GF-D8 (cell line): ENCODE measurements at regions not wholly inside any gene's neighbourhood (a gene's known extent, or its start where the extent isn't known, plus 50 kb on each side); places are given as distances from the start of the nearest gene placed in this dataset.

Experiments used
- DNase-seq: peaks from one replicate; lab custom pipeline; 2025; lab: John Stamatoyannopoulos, UW

- DNase-seq = no peak
These were observed 556.6 kb upstream of the RGMA start for GRCh38 chr15:93645594-93645993.

- DNase-seq = no peak
These were observed 555.6 kb upstream of the RGMA start for GRCh38 chr15:93644595-93644994.

- DNase-seq = no peak
These were observed 551.5 kb upstream of the RGMA start for GRCh38 chr15:93640411-93640962.

GRCh38 chr15:93631958-93632618, 543.1 kb upstream of the RGMA start:
- no peak for DNase-seq

- no peak for DNase-seq
These were observed 530.6 kb upstream of the RGMA start for GRCh38 chr15:93619597-93619996.

GRCh38 chr15:93617443-93617842, 528.4 kb upstream of the RGMA start:
- no peak for DNase-seq

- DNase-seq = no peak
These were observed 525.5 kb upstream of the RGMA start for GRCh38 chr15:93614386-93615104.

- no peak for DNase-seq
These were observed 524.4 kb upstream of the RGMA start for GRCh38 chr15:93613386-93613785.

- no peak for DNase-seq
These were observed 523.9 kb upstream of the RGMA start for GRCh38 chr15:93612953-93613352.

GRCh38 chr15:93610944-93611343, 521.9 kb upstream of the RGMA start:
- no peak for DNase-seq

- DNase-seq = no peak
These were observed 519.7 kb upstream of the RGMA start for GRCh38 chr15:93608643-93609148.

GRCh38 chr15:93603550-93603949, 514.5 kb upstream of the RGMA start:
- DNase-seq = no peak

- no peak for DNase-seq
These were observed 498.1 kb upstream of the RGMA start for GRCh38 chr15:93587059-93587521.

- no peak for DNase-seq
These were observed 496.0 kb upstream of the RGMA start for GRCh38 chr15:93585012-93585411.

GRCh38 chr15:93583968-93584367, 495.0 kb upstream of the RGMA start:
- no peak for DNase-seq

GRCh38 chr15:93583552-93583951, 494.5 kb upstream of the RGMA start:
- no peak for DNase-seq

GRCh38 chr15:93570527-93570926, 481.5 kb upstream of the RGMA start:
- DNase-seq = no peak

- no peak for DNase-seq
These were observed 477.8 kb upstream of the RGMA start for GRCh38 chr15:93566762-93567161.

GRCh38 chr15:93565201-93565600, 476.2 kb upstream of the RGMA start:
- no peak for DNase-seq

GRCh38 chr15:93563218-93563617, 474.2 kb upstream of the RGMA start:
- DNase-seq = no peak

GRCh38 chr15:93562395-93563123, 473.5 kb upstream of the RGMA start:
- no peak for DNase-seq

- no peak for DNase-seq
These were observed 468.7 kb upstream of the RGMA start for GRCh38 chr15:93557696-93558095.
